GM23338 (cell line): ENCODE measurements at regions not wholly inside any gene's neighbourhood (a gene's known extent, or its start where the extent isn't known, plus 50 kb on each side); places are given as distances from the start of the nearest gene placed in this dataset.
A peak's percentile ranks its signal among the peaks of the same experiment; 100 is the strongest.

ENCODE experiments used
- CREB1 ChIP-seq: fragments of 250-450 bp; sonication (Bioruptor Pico); IDR thresholded peaks from 2 replicates; pipeline ENCODE4 v1.5.0; 2020; ENCODE audit warnings: low read depth, mild to moderate bottlenecking, moderate library complexity
- CTCF ChIP-seq, 2 experiments: fragments of 200-600 bp in 1 of 2; sonication (generic) in 1 of 2; conservative IDR thresholded peaks; 2 replicates each; pipeline versions ENCODE4 v1.5.1 to v1.6.1; 2016 to 2017; ENCODE audit warnings: antibody characterized with exemption in 2 of 2, low read depth in 2 of 2, mild to moderate bottlenecking in 2 of 2, moderate library complexity in 1 of 2
- ETS1 ChIP-seq: IDR thresholded peaks from 2 replicates; pipeline ENCODE4 v1.6.1; 2016; ENCODE audit warnings: antibody characterized with exemption
- EZH2 ChIP-seq: fragments of 200-600 bp; sonication (generic); IDR thresholded peaks from one replicate; pipeline ENCODE4 v1.8.0; 2017; ENCODE audit warnings: antibody characterized with exemption, mild to moderate bottlenecking, low read depth; ENCODE audit not compliant: unreplicated experiment
- EZH2phosphoT487 ChIP-seq: fragments of 200-600 bp; sonication (generic); IDR thresholded peaks from one replicate; pipeline ENCODE4 v1.8.1; 2018; ENCODE audit warnings: antibody characterized with exemption; ENCODE audit not compliant: unreplicated experiment
- JUNB ChIP-seq: IDR thresholded peaks from one replicate; pipeline ENCODE4 v1.6.1; 2016; ENCODE audit warnings: antibody characterized with exemption; ENCODE audit not compliant: unreplicated experiment
- NANOG ChIP-seq: IDR thresholded peaks from 2 replicates; pipeline ENCODE4 v1.6.1; 2016; ENCODE audit warnings: antibody characterized with exemption, borderline replicate concordance
- POLR2AphosphoS5 ChIP-seq: IDR thresholded peaks from 2 replicates; pipeline ENCODE4 v1.6.1; 2016; ENCODE audit warnings: antibody characterized with exemption, low read depth
- REST ChIP-seq: IDR thresholded peaks from one replicate; pipeline ENCODE4 v1.6.1; 2018; ENCODE audit warnings: antibody characterized with exemption; ENCODE audit not compliant: unreplicated experiment
- STAT1 ChIP-seq: IDR thresholded peaks from one replicate; pipeline ENCODE4 v1.6.1; 2016; ENCODE audit warnings: antibody characterized with exemption; ENCODE audit not compliant: unreplicated experiment
- ZNF331 ChIP-seq: fragments of 250-450 bp; sonication (Bioruptor Pico); IDR thresholded peaks from 2 replicates; pipeline ENCODE4 v1.5.0; 2020; ENCODE audit warnings: low read depth, mild to moderate bottlenecking, moderate library complexity
- ZNF462 ChIP-seq: fragments of 250-450 bp; sonication (Bioruptor Pico); IDR thresholded peaks from 2 replicates; pipeline ENCODE4 v1.5.0; 2020; ENCODE audit warnings: mild to moderate bottlenecking, moderate library complexity

- peak; percentile 27 to 44; a peak in 2 of 4 replicates for TF ChIP-seq CTCF (conservative IDR thresholded peaks at IDR 0.05; ENCODE audit: low read depth in 2 of 2)
- TF ChIP-seq JUNB = no peak
- TF ChIP-seq EZH2phosphoT487 = no peak
- no peak for TF ChIP-seq POLR2AphosphoS5
- no peak for TF ChIP-seq NANOG
- no peak for TF ChIP-seq EZH2
- no peak for TF ChIP-seq REST
- no peak for TF ChIP-seq CREB1 (CRISPR knock-in tag)
- TF ChIP-seq ZNF331 = no peak
- TF ChIP-seq ETS1 = no peak
- no peak for TF ChIP-seq STAT1
- no peak for TF ChIP-seq ZNF462 (CRISPR knock-in tag)
Measured at GRCh38 chr6:137697267-137697938, 169.7 kb upstream of the TNFAIP3 start.
